Stimulated activated CD4-positive, alpha-beta T cell treated with anti-CD3 and anti-CD28 coated beads, Interleukin-2, amount 100 ng/mL, for 48 hours (primary cell): ENCODE measurements at regions not wholly inside any gene's neighbourhood (a gene's known extent, or its start where the extent isn't known, plus 50 kb on each side); places are given as distances from the start of the nearest gene placed in this dataset.

Experiments
- DNase-seq, 2 donors: peaks; one replicate each; pipeline ENCODE4 v3.0.0-alpha.2; 2020

- no peak for DNase-seq
Measured at GRCh38 chr2:129732630-129733026, 246.8 kb upstream of the RAB6C start.

- no peak for DNase-seq
Measured at GRCh38 chr2:129733041-129733440, 246.4 kb upstream of the RAB6C start.

- no peak for DNase-seq
Measured at GRCh38 chr2:129733579-129733978, 245.9 kb upstream of the RAB6C start.

- no peak for DNase-seq
Measured at GRCh38 chr2:129734343-129735034, 245.0 kb upstream of the RAB6C start.

GRCh38 chr2:129735576-129735975 lies 243.9 kb upstream of the RAB6C start:
- DNase-seq, result no peak

- DNase-seq, result no peak
Measured at GRCh38 chr2:129737660-129738527, 241.6 kb upstream of the RAB6C start.

GRCh38 chr2:129738799-129739198 lies 240.7 kb upstream of the RAB6C start:
- DNase-seq, result no peak

GRCh38 chr2:129740504-129740903 lies 239.0 kb upstream of the RAB6C start:
- no peak for DNase-seq

GRCh38 chr2:129741165-129741564 lies 238.3 kb upstream of the RAB6C start:
- DNase-seq, result no peak

GRCh38 chr2:129741623-129742022 lies 237.8 kb upstream of the RAB6C start:
- DNase-seq, result no peak

- DNase-seq, result no peak
Measured at GRCh38 chr2:129742415-129743180, 236.9 kb upstream of the RAB6C start.

GRCh38 chr2:129744141-129744540 lies 235.3 kb upstream of the RAB6C start:
- no peak for DNase-seq

GRCh38 chr2:129744649-129745048 lies 234.8 kb upstream of the RAB6C start:
- no peak for DNase-seq

GRCh38 chr2:129747500-129748125 lies 231.9 kb upstream of the RAB6C start:
- DNase-seq, result no peak

GRCh38 chr2:129748250-129748649 lies 231.2 kb upstream of the RAB6C start:
- no peak for DNase-seq

GRCh38 chr2:129748653-129749052 lies 230.8 kb upstream of the RAB6C start:
- DNase-seq, result no peak

- no peak for DNase-seq
Measured at GRCh38 chr2:129751409-129751808, 228.1 kb upstream of the RAB6C start.

GRCh38 chr2:129752176-129752575 lies 227.3 kb upstream of the RAB6C start:
- DNase-seq, result no peak

- DNase-seq, result no peak
Measured at GRCh38 chr2:129752686-129753085, 226.8 kb upstream of the RAB6C start.

GRCh38 chr2:129753261-129753660 lies 226.2 kb upstream of the RAB6C start:
- no peak for DNase-seq

- no peak for DNase-seq
Measured at GRCh38 chr2:129754421-129754820, 225.0 kb upstream of the RAB6C start.

- DNase-seq, result no peak
Measured at GRCh38 chr2:129754831-129755230, 224.6 kb upstream of the RAB6C start.

- DNase-seq, result no peak
Measured at GRCh38 chr2:129755786-129756185, 223.7 kb upstream of the RAB6C start.
